DMS153 treated with DMSO at 0.1 percent for 48 hours (cell line): ENCODE measurements at regions not wholly inside any gene's neighbourhood (a gene's known extent, or its start where the extent isn't known, plus 50 kb on each side); places are given as distances from the start of the nearest gene placed in this dataset.

ENCODE experiments used
- DNase-seq: peaks from one replicate; lab custom pipeline; 2025; ENCODE audit not compliant: unreplicated experiment; lab: John Stamatoyannopoulos, UW

DNA sequence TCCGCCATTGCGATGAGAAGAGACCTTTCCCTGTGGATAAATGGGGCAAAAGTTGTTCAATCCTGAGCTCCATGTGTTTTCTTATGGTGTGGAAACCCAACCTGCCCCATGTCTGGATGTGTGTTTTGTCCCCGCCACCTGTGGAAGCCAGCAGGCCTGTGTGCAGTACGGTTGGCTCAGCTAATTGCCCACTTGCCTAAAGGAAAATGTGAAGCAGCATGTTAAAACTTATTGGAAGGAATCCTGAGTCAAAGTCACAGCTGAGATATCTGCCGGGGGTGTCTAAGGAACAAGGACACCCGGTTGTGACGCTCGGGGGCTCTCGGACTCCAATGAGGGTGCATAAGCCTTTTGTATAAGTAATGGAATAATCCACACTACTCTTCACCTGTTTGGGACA is 361.1 kb upstream of the IRX1 start:
- no peak for DNase-seq

DNA sequence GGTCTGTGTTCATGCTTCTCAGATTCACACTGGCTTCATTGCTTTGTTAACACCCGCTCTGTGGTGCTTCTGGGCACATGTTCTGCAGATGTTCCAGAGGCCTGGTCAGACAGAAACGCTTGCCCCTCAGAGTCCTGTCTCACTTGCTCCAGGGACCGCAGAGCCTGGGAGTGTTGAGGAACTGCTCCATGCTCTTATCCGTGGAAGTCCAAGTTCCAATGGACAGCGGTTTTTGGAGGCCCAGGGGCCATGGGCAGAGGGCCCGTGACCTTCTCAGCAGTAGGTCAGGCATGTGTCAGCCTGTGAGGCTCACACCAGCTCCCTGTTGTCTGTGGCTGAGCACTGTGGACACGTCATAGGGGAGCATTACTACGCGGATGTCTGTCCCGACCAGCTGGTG is 364.7 kb upstream of the IRX1 start:
- DNase-seq = no peak

DNA sequence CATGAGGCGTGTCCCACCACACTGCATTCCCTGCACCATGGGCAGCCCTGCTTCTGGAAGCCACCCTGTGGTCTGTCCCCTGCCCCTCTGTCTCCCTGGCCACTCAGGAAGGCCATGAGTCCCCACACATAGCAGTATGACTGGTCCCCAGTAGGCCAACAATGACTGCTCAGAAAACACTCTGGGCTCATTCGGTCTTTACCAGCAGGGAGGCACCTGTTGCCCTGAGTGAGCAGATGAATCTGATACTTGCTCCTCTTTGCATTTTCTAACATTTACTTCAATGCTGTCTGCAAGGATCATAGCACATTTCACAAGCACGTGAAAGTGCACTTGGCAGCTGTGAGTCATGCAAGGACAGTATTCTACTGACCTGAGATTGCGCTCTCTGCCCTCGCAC is 365.4 kb upstream of the IRX1 start:
- DNase-seq = no peak

- DNase-seq = no peak
Measured at GRCh38 chr5:3226196-3226920, 369.3 kb upstream of the IRX1 start.

GRCh38 chr5:3225201-3225960 is 370.3 kb upstream of the IRX1 start:
- DNase-seq = no peak

DNA sequence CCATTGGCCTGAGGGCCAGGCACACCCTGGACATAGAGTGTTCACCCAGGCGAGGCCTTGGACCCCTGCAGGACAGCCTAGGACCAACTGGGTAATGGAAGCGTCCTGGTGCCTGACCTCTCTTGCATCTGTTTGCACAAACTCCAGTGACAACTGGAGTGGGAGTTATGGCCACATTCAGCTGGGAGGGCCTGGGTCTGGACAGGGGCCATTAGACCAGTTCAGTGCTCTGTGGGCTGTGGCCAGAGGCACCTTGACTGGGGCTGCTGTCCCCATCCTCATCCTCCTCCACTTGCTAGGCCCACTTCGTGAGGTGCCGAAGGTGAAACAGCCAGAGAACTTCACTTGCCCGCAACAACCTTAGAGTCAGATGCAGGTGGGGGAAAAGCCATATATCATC is 372.7 kb upstream of the IRX1 start:
- DNase-seq = no peak

DNA sequence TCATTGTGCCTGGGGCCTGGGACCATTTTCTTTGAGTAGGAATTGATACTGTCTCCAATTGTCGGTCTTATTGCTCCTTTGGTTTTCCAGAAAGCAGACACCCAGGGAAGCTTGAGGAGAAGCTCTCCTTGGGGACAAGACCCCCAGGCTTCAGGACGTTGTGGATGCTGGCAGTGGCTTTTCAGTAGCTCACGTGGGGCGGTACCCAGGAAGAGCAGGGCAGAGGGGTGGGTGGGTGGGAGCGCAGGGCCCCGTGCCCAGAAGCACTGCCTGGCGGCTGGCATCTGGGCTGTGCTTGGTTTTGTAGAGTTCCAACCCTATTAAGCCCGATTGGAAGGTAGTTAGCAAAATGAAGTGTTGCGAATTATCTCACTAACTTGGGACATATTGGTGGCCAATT is 374.2 kb upstream of the IRX1 start:
- no peak for DNase-seq

DNA sequence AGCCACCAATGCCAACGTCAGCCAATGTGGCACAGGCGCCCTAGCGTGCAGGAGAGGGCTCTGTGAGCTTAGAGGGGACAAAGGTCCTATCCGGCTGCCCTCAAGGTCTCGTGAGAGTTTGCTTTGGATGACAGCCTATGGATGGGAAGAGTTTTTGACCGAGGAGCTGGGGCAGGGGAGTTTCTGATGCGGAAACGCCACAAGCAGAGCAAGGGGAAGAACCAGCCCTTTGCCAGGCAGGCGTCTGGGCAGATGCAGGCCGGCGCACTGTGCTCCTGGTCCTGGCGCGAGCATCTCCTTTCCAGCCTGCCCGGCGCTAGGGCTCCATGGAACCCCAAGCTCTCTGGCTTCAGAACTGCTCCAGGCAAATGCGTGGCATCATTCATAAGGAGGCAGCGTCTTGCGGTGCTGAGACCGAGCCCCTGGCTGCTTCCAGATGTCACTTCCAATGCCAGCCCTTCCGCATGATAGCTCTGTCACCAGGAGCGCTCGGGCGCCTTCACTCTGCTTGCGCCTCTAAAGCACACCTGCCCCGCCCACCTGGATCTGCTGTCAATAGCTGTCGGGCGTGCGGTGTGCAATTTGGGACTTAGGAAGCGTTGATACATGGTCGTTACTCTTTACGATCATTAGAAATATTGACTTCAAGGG is 374.9 kb upstream of the IRX1 start:
- no peak for DNase-seq

DNA sequence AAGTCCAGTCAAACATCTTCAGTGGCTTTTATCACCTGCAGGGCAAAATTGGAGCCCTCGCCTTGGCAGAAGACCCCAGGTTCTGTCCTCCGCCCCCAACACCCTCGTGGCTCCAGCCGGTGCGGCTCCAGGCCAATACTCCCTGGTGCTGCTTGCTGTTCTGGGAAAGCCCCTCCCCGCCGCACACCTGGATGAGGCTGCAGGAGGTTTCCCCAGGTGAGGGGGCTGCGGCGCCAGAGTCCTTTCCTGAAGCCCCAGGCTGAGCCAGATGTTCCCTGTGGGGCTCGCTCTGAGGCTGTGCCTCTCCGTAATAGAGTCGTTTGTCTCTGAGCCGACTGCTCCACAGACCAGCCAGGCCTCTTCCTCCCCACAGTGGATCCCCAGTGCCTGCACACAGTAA is 375.4 kb upstream of the IRX1 start:
- no peak for DNase-seq

DNA sequence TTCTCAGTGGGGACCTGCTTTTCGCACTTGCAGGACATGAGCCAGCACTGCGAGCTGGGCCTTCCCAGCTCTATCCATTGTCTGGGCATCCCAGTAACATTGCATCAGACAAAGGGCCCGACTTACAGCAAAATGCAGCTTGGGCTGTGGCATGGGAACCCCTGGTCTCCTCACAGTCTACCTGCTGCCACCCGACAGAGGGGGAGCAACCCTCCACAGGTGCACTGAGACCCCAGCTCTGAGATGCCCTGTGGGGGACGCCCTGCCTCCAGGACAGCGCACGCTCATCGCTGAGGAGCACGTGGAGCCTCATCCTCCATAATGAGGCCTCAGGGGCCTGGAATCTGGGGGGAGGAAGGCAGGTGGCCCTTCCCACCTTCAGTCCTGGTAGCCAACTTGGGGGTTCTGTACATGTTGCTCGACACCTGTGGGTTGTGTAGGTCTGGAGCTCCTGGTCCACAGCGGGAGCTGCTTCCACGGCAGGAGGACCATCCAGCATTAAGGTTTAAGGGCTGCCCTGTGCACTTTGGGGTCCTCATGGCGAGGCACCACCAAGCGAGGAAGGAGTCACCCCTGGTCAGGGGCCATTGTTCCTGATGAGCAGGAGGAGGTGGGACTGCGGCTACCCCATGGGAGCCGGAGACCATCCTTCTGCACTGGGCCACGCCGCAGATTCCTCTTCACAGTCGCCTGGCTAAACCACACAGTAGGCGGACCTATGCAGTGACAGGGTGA is 376.5 kb upstream of the IRX1 start:
- DNase-seq = no peak

DNA sequence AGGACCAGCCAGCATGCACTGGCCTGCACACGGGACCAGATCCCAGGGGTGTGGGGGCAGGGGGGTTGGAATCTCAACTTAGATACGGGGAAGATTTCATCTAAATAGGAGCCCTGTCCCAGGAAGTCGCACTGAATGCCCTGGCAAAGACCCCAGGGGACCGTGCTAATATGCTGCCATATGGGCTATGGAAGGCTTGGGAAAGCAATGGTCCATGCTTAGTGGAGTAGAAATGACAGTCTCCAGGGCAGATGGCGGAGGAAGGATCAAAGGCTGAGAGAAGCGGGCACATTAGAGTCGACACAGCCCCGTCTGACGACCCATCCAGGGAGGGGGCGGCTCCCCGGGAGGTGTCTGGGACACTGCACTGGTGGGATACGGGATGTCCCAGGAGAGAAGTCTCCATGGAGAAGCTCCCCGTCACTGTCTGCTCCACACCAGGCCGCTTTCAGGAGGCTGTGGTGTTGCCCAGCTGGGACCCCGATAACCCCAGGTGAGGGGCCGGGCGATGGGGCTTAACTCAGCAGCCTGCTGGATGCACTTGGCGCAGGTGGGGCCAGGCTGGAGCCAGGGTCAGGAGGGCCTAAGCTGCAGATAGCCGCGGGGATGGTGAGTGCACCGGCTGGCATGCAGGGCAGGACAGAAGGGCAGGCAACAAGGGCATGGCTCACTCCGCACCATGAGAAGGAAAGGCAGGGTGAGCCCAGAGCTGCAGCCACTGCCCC is 377.7 kb upstream of the IRX1 start:
- no peak for DNase-seq

DNA sequence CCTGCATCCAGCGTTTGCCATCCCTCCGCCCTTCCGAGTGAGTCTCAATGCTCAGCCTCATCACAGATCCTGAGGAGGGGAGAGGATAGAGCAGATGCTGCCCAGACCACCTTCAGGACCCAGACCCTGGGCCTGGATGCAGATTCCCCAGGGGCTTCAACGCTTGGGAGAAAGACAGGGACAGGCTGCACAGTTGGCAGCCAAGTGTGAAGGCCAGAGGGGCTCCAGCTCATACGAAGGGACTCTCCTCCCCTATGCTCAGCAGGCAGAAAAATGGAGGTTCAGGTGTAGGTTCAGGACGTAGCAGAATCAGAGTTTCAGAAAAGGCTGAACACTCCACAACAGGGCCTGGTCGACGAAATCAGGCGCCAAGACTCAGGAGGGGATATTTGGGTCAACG is 378.5 kb upstream of the IRX1 start:
- DNase-seq = no peak

- DNase-seq = no peak
Measured at GRCh38 chr5:3216386-3216785, 379.2 kb upstream of the IRX1 start.

- no peak for DNase-seq
Measured at GRCh38 chr5:3214838-3215374, 380.7 kb upstream of the IRX1 start.

DNA sequence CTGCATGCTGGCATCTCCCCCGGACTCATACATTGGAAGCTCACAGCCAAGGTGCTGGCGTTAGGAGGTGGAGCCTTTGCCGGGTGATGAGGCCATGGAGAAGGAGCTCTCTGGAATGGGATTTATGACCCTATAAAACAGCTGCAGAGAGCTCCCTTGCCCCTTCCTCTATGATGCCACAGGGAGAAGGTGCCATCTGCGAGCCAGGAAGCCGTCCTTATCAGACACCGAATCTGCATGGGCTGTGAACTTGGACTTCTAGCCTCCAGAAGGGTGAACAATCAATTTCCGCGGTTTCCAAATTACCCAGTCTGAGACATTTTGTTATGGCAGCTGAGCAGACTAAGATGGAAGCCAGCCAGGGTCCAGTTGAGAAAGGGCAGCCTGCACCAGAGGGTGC is 381.2 kb upstream of the IRX1 start:
- DNase-seq = no peak

DNA sequence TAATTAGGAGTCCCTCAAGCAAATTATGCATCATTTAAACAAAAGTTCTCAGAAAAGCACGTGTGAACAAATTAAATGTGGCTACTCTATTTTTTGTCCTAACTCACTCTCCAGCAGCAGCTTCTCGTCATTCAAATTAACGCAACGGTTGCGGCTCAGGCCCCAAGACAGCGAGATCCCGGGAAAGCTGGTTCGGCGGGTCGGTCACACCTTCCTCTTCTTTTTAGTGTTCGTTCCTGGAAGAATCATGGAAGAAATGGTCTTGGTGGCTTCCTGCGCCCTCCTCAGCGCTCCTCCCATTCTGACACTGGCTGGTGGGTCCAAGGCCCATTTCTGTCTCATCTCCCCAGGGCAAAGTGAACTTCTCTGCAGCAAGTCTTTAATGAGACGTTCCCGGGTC is 382.8 kb upstream of the IRX1 start:
- no peak for DNase-seq

GRCh38 chr5:3210531-3210930 is 385.1 kb upstream of the IRX1 start:
- DNase-seq = no peak

DNA sequence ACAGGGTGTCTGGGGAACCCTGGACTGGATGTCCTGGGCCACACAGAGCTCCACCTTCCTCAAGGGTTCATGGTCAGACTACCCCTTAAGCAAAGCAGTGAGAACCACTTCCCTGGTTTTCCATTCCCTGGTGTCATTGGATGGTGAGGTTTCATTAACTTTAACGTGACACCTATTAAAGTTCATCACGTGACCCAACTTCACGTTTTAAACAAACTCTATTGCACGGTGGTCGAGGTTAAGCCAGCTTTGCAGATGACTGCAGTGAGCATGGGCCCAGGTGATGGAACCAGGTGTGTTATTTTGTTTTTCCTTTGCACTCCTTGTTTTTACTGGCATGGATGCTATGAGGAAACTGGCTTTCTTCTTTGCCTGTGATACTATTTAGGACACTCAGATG is 385.7 kb upstream of the IRX1 start:
- DNase-seq = no peak

- no peak for DNase-seq
Measured at GRCh38 chr5:3202570-3202969, 393.1 kb upstream of the IRX1 start.

- no peak for DNase-seq
Measured at GRCh38 chr5:3201941-3202340, 393.7 kb upstream of the IRX1 start.

DNA sequence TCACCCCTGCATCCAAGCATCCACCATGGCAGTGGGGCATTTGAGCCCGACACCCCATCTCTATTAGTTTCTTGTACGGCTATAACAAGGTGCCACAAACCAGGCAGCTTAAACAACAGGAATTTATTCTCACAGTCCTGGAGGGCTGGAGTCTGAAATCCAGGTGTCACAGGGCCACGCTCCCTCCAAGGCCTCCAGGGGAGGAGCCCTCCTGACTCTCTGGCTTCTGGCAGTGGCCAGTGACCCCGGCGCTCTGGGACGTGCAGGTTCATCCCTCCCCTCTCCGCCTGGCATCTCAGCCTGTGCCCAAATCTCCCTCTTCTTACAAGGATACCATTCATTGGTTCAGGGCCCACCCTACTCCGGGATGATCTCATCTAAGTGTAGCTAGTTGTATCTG is 394.5 kb upstream of the IRX1 start:
- DNase-seq = no peak
